GM12892 (cell line): ENCODE measurements at regions not wholly inside any gene's neighbourhood (a gene's known extent, or its start where the extent isn't known, plus 50 kb on each side); places are given as distances from the start of the nearest gene placed in this dataset.

Source experiments
- DNase-seq: peaks from one replicate; pipeline ENCODE4 v3.0.0; 2011; ENCODE audit not compliant: insufficient read length
- FAIRE-seq: peaks from 2 replicates; lab custom pipeline; 2011; peaks lifted over from hg19 to GRCh38; lab: Jason Lieb, UNC
- POLR2A ChIP-seq: IDR thresholded peaks from 2 replicates; pipeline ENCODE4 v1.6.1; 2011; ENCODE audit warnings: low read depth, low read length, control low read depth
- POLR2AphosphoS5 ChIP-seq: IDR thresholded peaks from 2 replicates; pipeline ENCODE4 v1.6.1; 2011; ENCODE audit warnings: low read depth, low read length, control low read depth
- TAF1 ChIP-seq: IDR thresholded peaks from 2 replicates; pipeline ENCODE4 v1.6.1; 2011; ENCODE audit warnings: low read depth, mild to moderate bottlenecking, control low read depth, low read length, borderline replicate concordance

GRCh38 chr14:98606041-98606640, 665.9 kb downstream of the BCL11B start:
- FAIRE-seq (no peak), DNase-seq (no peak)
- TF ChIP-seq TAF1 = no peak
- no peak for TF ChIP-seq POLR2A
- no peak for TF ChIP-seq POLR2AphosphoS5

DNA sequence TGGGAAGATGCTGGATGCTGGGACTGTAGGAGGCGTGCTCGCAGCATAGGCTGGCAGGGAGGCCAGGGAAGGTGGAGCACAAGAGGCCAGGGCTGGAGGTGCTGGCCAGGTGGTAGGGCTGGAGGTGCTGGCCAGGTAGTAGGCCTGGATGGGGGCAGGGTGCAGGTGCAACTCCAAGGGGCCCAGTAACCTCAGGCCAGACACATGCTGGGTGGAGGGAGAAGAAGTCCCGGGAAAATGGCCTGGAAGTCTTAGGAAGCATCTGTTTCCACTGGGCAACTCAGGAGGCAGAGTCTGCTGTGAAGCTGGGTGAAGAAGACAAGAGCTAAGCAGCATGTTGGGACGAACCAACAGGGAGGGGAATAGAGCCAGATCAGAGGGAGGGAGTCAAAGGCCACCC, 665.2 kb downstream of the BCL11B start:
- no peak for DNase-seq
- FAIRE-seq = no peak
- TF ChIP-seq POLR2AphosphoS5 (no peak), TAF1 (no peak), POLR2A (no peak)

GRCh38 chr14:98607341-98607910, 664.6 kb downstream of the BCL11B start:
- DNase-seq (no peak), FAIRE-seq (no peak)
- no peak for TF ChIP-seq POLR2AphosphoS5

- FAIRE-seq (no peak), DNase-seq (no peak)
- TF ChIP-seq POLR2AphosphoS5 (no peak), POLR2A (no peak), TAF1 (no peak)
Observed at GRCh38 chr14:98608071-98609060, 663.6 kb downstream of the BCL11B start.

GRCh38 chr14:98612434-98613200, 659.4 kb downstream of the BCL11B start:
- no peak for FAIRE-seq
- TF ChIP-seq POLR2AphosphoS5 (no peak), POLR2A (no peak), TAF1 (no peak)

DNA sequence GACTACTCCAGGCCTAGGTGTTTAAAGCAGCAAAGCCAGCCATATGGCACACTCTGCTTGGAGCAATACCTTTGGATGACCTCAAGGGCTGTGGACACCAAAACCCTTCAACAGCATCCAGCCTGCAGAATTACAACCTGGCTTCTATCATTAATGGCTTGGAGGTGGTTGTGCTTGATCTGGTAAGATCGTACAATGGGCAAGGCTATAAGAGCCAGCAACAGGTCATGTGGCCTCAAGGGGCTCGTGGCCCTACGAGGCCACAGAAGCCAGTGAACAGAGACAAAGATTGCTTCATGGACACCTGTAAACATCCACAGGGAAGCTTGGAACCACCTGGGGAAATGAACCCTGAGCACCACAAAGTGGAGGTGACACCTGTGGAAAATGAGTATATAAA, 657.3 kb downstream of the BCL11B start:
- no peak for TF ChIP-seq POLR2A
- no peak for TF ChIP-seq TAF1
- TF ChIP-seq POLR2AphosphoS5 = no peak
- DNase-seq = no peak
- FAIRE-seq = no peak

More at GRCh38 chr14:98612434-98613200, 659.4 kb downstream of the BCL11B start:
- no peak for DNase-seq

DNA sequence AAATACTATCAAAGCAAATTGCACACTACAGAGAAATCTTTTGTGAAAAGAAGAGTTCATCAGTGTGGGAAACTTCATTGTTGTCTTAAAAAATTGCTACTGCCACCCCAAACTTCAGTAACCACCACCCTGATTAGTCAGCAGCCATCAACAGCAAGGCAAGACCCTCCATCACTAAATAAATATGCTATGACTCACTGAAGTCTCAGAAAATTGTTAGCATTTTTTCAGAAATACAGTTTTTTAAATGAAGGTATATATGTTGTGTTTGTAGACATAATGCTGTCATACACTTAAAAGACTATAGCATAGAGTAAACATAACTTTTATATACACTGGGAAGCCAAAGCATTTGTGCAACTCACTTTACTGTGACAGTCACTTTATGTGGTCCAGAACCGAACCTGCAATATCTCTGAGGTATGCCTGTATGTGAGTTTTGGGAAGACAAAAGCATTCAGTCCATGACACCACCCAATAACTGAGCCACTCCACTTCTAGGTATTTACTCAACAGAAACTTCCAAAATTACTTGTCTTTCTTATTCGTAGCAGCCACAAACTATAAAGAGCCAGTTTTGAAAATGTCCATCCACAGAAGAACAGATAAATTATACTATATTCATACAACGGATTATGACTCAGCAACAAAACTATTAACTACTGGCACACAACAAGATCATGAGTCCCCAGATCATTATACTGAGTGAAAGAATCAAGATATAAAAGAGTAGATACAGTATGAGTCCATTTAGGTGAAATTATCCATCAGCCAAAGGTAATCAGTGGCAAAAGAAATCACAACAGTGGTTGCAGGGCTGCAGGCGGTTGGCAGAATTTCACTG, 649.6 kb downstream of the BCL11B start:
- DNase-seq = no peak
- FAIRE-seq = no peak
- no peak for TF ChIP-seq POLR2A
- no peak for TF ChIP-seq TAF1
- TF ChIP-seq POLR2AphosphoS5 = no peak

GRCh38 chr14:98623788-98624415, 648.1 kb downstream of the BCL11B start:
- TF ChIP-seq POLR2A = no peak
- no peak for TF ChIP-seq POLR2AphosphoS5
- TF ChIP-seq TAF1 = no peak
- no peak for DNase-seq
- no peak for FAIRE-seq

DNA sequence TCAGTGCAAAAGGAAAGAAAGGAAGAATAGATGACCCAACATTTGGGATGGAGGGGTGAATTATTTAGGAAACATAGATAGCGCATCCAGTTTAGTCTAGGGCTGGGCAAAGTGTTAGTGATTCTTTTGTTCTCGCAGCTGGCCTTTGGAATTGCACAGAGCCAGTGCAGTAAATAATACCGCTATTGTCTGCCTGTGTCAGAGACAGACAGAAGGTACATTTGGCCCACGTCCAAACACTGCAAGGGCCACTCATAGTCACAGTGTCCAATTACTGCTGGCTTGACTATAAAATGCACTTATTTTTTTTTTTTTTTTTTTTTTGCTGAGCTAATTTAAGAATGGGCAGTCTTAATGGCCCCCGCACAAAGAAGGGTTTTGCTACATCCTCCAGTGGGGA, 638.6 kb downstream of the BCL11B start:
- no peak for DNase-seq
- FAIRE-seq = no peak
- TF ChIP-seq POLR2AphosphoS5 = no peak
- no peak for TF ChIP-seq TAF1
- TF ChIP-seq POLR2A = no peak
